GM18502 (cell line): ENCODE measurements at regions not wholly inside any gene's neighbourhood (a gene's known extent, or its start where the extent isn't known, plus 50 kb on each side); places are given as distances from the start of the nearest gene placed in this dataset.
"Not testable (repeated sequence)": the region's sequence is repeated elsewhere in the genome, so short reads cannot be mapped to it uniquely, and the experiment has no call there.

Source experiments
- ATAC-seq: cut with Tn5 transposase; IDR thresholded peaks from one replicate; pipeline ENCODE4 v1.9.1; 2021; ENCODE audit warnings: mild to moderate bottlenecking; ENCODE audit not compliant: unreplicated experiment, poor library complexity

DNA sequence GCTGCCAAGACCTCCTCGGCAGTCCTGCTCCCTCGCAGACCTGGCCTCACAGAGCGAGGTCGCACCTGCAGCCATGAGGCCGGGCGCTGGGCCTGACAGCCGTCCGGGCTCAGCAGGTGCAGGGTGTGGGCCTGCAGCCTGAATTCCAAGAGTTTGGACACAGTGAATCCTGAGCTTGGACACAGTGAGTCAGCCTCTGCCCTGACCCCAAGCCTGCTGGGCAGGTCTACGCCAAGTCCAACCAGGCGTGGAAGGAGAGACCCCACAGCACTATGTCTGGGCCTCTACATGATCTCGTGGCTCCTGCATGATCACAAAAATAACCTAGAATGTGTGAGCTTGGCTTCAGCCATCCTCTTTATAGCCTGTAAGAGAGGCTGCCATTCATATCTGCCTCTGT, 121.0 kb downstream of the C16orf95 start:
- ATAC-seq: no peak

DNA sequence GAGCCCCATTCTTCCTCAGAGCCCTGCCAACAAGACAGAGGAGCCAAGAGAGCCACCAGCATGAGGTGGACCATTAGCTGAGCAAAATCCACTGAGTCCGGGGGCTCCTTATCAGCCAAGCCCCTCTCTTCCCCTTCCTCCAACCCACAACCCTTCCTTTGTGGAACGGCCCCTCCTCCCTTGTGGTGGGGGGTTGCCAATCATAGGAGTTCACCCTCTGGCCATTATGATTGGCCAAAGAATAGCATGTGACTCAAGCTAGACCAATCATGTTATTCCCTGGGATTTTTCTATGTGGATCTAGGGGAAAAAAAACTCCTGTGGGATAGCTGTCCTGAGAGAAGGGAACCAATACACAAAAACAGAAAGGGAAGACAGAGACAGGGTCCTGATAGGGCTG, 120.5 kb downstream of the C16orf95 start:
- ATAC-seq: no peak

DNA sequence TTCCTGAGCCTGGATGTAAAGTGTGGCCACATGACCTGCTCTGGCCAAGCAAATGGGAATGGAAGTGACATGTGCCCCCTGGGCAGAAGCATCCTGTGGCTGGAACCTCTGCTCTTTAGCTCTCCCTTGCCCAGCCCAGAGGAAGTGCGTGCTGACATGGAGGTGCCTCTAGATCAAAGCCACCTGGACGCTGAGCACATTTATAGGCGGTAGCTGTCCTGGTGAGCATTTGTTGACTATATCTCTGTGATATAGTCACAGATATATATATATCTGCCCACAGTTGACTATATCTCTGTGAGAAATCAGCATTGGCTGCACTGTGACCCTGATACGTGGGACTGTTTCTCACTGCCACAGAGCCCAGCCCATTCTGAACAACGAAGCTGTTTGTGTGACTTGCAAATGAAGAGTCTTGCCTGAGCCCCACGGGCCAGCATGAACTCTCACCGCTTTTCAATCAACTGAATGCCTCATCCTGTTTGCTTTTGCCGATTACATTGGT, 118.8 kb downstream of the C16orf95 start:
- no peak for ATAC-seq

DNA sequence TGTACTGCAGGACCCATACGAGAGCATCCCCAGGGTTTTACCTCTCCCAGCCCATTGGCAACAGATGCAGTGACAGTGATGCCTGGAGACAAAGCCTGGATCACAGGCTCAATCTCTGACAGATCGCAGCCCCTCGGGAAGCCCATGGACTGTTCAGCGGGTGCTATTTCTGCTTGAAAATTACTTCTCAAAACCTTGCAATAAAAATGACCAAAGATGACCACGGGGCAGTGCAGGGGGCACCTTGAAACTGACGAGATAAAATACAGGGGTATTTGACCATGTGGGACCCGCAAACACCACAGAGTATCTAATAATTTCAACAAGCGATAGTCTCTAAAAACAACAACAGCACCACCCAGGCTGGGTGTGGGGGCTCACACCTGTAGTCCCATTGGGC, 118.3 kb downstream of the C16orf95 start:
- no peak for ATAC-seq

DNA sequence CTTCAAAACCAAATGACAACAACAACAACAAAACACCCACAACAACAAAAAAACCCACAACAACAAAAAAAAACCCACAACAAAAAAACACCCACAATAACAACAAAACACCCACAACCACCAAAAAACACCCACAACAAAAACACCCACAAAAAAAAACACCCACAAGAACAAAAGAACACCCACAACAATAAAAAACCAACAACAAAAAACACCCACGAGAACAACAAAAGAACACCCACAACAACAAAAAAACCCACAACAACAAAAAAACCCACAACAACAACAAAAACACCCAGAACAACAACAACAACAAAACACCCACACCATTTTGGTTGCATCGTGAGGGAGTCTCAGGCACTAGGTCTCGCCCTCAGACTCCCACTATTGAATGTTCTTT, 117.8 kb downstream of the C16orf95 start:
- no peak for ATAC-seq

DNA sequence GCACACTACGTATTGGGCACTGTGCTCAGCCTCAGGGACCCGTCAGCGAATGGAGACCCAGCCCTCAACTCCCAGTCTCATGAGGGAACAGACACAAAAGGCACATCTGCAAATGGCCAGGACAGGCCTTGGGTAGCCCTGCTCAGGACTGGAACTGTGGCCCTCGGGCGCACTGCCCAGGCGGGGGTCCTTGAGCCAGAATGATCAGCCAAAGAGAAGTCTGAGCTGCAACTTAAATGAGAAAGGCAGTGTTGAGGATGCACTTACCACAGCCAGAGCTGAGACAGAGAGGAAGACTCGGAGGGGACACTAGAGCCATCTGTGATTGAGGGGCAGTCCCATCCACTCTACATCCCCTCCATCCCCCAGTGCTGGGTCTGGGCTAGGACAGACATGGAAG, 117.3 kb downstream of the C16orf95 start:
- no peak for ATAC-seq

DNA sequence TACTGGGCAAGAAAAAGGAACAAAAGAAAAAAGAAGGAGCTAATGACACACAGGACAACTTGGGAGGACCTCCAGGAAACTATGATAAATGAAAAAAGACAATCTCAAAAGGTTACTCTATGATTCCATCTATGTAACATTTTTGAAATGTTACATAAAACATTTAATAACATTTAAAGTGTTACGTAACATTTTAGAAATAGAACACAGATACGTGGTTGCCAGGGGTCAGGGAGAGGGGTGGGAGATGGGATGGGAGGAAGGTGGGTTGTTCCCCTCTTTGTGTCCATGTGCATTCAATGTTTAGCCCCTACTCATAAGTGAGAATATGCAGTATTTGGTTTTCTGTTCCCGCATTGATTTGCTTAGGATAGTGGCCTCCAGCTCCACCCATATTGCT, 116.6 kb downstream of the C16orf95 start:
- no peak for ATAC-seq

DNA sequence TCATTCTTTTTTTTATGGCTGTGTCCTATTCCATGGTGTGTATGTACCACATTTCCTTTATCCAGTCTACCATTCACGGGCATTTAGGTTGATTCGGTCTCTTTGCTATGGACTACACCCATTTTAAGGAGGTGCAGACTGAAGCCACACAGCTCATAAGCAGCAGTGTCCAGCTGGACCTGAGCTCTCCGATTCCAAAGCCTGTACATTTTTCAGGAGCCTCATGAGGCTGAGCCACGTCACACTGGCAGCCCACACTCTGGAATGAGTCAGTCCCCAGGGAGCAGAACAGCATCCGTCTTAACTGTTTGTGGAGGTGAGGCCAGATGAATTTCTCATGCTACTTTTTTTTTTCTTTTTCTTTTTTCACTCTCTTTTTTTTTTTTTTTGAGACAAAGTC, 116.1 kb downstream of the C16orf95 start:
- ATAC-seq: no peak

DNA sequence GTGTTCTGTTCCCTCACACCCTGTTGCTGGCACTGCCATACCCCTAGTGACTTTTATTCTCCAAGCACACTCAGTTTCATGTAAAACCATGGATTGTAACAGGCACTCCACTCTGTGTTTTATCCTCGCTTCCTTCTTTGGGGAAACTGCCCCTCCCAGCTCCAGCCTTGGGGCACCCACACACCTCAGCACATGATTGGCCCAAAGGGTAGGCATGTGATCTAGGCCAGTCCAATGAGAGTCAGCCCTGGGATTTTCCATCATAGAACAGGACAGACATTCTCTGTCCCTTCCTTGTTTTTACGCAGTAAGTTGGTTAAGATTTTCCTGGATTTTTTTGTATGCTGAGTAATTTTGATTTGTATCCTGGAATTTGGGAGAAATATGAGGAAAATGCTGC, 115.4 kb downstream of the C16orf95 start:
- no peak for ATAC-seq

DNA sequence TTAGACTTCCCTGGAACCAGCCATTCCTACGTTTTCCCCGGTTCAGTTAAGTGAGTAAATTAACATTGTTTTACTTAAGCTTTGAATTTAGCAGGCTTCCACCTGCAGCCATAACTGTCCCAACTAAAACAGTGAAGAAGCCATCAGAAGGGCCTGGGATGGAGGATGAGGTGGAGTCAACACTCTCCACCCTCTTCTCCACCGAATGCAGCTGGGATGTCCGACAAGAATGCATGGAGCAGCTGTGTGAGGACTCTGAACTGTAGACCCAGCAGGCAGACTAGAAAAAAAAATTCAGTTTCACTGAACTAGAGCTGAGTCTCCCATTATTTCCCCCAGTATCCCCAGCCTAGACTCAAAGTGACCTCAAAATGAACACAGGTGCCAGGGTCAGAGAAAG, 114.8 kb downstream of the C16orf95 start:
- ATAC-seq: no peak

DNA sequence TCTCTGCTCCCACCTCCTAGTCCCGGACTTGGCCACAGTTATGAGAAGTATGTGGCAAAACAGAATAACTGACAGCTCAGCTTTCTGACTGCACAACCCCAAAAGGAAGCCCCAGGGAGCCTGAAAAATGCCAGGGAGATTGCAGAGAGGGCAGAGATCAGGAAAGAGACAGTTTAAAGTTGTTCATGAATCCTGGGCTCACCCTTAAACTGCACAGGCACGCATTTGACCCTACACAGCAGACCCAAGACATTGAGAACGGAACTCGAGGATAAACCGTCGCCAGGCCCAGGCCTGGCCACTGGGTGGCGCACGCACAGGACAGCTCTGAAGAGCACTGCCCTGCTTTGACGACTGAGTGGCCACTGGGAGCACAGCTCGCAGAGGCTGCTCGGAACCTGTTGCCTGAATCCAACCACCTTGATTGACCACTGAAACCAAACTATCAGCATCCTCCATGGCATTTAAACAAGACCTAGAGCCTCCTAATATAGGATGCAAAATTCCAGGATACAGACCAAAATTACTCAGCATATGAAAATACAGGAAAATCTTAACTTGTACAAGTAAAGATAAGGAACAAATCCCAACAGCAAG, 114.0 kb downstream of the C16orf95 start:
- no peak for ATAC-seq

DNA sequence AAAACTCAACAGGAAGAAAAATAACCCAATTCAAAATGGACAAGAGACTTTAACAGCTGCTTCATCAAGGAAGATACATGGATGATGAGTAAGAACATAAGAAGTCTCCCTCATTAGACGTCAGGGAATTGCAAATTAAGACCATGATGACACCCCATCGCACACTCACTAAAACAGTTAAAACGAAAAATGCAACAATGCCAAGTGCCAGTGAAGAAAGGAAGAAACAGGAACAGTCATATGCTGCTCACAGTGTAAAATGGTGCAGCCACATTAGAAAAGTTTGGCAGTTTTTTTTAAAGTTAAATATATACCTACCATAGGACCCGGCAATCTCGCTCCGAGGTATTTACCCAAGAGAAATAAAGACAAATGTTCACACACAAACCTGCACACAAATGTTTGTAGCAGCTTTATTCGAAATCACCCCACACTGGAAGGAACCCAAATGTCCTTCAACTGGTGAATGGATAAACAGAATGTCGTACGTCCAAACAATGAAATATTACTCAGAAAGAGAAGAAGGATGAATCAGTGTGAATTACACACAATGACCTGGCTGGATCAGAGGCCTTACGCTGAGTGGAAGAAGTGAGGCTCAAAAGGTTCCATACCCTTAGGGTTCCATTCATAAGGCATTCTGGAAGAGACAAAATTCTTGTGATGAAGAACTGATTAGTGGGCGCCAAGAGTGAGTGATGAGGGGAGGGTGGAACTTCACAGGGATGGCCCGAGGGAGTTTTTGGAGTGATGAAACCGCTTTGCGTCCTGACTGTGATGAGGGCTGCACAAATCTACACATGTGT, 110.3 kb downstream of the C16orf95 start:
- no peak for ATAC-seq

DNA sequence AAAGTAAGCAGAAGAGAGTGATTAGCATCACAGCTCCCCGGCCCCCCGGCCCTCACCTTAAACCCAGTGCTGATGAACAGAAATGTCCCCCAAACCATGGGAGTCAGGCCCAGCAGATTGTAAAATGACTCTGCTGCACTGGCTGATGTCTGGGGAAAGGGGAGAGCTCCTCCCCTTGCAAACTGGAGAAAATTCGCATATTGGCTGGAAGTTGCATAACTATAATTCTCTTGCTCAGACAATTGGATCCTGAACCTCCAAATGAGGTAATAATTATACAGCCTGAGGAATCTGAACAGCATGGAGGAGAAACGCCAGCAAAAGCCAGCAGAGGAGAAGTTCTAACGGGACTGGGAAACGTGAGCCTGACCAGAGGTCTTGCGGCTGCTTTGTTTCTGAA, 109.7 kb downstream of the C16orf95 start:
- ATAC-seq: no peak

DNA sequence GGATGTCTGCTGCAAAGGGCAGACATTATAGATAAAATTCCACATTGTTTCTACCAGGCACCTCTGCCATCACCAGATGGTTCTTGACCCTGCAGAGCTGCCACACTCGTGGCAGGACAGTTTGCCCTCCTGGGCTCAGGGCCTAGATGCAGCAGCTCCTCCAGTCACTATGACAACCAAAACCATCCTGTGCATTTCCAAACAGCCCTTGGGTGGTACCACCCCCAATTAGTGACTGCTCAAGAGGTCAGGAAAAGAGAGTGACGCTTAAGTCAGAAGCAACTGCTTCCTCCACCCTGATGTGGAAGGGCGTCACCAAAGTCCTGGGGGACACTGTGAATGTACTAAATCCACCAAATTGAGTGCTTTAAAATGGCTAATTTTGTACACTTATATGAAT, 109.2 kb downstream of the C16orf95 start:
- no peak for ATAC-seq

DNA sequence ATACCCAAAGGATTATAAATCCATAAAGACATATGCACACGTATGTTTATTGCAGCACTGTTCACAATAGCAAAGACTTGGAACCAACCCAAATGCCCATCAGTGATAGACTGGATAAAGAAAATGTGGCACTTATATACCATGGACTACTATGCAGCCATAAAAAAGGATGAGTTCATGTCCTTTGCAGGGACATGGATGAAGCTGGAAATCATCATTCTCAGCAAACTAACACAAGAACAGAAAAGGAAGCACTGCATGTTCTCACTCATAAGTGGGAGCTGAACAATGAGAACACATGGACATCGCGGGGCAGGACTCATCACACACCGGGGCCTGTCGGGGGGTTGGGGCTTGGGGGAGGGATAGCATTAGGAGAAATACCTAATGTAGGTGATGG, 108.2 kb downstream of the C16orf95 start:
- not testable (repeated sequence) for ATAC-seq

DNA sequence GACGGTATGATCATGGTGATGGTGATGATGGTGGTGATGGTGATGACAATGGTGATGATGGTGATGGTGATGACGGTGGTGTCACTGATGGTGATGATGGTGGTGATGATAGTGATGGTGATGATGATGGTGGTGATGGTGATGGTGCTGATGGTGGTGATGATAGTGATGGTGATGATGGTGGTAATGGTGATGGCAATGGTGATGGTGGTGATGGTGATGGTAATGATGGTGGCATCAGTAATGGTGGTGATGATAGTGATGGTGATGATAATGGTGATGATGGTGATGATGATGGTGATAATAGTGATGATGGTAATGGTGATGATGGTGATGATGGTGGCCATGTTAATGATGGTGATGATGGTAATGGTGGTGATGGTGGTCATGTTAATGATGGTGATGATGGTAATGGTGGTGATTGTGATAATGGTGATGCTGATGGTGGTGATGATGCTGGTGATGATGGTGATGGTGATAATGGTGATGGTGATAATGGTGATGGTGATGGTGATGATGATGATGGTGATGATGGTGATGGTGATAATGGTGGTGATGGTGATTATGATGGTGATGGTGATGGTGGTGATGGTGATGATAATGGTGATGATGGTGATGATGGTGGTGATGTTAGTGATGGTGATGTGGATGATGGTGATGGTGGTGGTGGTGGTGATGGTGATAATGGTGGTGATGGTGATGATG, 107.2 kb downstream of the C16orf95 start:
- no peak for ATAC-seq

DNA sequence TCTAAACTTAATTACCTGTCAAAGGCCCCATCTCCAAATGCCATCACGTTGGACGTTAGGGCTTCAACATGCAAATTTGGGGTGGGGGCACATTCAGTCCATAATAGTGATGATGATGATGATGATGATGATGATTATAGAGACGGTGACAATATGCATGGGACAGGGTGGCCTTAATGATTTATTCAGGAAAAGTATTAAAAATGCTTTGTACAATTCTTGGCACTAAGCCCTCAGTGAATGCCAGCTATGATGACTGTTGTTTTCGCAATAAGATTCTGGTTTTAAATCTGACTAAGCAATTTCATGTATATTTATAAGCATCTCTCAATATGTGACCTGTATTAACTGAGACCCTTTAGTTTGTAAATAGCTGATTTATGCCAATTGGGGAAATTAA, 106.3 kb downstream of the C16orf95 start:
- ATAC-seq: no peak

DNA sequence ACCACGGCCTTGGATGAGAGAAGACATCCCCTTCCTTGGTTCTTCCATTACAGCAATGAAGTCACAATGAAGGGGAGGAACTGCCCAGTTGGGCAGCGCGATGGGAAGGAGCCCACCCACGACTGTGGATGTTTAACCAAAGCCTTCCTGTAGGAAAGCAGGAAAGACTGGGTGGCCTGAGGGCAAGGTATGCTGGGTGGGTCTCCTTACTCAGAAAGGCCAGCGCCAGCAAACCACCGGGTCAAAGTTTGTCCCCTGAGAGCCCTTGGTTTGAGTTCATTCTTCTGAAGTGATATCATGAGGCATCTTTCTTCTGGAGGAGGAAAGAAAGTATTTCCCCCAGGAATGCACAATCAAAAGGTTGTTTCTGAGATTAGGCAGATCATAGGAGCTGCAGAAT, 105.2 kb downstream of the C16orf95 start:
- ATAC-seq: no peak

DNA sequence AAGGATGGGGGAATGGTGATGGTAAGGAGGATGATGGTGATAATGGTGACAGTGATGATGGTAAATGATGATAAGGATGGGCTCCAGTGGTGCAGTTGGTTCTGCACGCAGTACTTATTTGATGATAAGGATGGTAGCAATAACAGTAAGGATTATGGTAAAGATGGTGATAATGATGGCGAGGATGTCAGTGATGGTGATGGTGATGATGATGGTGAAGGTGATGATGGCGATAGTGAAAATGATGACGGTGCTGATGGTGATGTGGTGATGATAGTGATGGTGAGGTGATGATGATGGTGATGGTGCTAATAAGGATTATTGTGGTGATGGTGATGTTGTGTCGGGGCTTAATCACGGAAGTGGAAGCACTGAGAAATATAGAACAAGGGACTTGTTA, 103.7 kb downstream of the C16orf95 start:
- no peak for ATAC-seq

DNA sequence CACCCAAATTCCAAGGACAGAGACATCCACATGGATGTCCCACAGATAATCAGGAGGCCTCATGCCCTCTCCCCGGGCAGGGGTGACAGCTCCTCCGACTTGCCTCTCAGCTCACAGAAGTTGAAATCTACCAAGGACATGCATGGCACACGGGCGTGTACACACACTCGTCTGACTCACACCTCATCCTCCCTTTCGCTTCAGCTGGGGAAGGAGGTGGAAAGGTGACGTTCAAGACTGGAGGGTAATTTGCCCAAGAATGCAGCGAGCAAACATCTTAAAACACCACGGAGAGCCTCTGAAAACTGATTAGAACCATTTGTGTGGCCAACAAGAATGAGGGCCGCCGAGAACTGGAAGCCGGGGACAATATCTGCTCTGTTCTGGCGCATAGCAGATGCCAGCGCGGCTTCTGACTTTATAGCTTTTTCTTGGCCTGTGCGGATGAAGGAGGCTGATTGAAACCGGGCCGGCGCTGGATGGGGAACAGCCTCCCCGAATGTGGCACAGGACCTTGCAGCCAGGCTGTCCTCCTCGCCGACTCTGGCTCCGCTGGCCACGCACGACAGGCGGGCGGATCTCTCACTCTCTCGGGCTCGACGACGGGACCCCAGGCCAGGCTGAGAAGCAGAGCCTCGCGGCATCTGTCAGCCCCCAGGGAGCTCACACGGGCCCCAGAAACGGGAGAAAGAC, 100.9 kb downstream of the C16orf95 start:
- ATAC-seq: no peak

DNA sequence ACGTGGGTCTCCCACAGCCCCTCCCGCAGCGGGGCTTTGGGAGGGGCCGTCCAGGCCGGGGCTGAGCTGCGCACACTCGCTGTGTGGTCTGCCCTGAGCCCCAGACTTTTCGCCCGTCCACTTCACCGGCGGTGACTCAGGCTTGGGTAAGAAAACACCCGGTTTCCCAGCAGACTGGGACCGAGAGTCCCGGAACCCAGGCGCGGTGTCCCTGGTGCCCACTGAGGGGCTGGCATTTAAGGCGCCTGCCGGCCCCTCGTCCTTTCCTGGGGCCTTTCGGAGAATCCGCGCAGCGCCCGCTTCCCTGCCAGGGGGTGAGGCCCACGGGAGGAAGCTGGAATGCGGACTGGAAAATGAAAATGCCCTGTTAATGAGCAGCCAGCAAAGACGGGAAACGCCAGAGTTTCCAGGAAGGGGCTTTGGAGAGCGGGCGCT, 100.3 kb downstream of the C16orf95 start:
- ATAC-seq: no peak
